Astrocyte of the spinal cord (primary cell): ENCODE measurements at regions not wholly inside any gene's neighbourhood (a gene's known extent, or its start where the extent isn't known, plus 50 kb on each side); places are given as distances from the start of the nearest gene placed in this dataset.

Experiments
- DNase-seq: peaks from one replicate; pipeline ENCODE4 v3.0.0; 2011; ENCODE audit warnings: low read depth, low spot score
- H3K4me3 ChIP-seq: 2 replicates; pipeline ENCODE4 v1.5.1; 2011; ENCODE audit warnings: low read depth, mild to moderate bottlenecking, low read length, moderate library complexity
- CTCF ChIP-seq: IDR thresholded peaks from 2 replicates; pipeline ENCODE4 v1.5.1; 2012; ENCODE audit warnings: low read depth, mild to moderate bottlenecking, low read length, inconsistent platforms
- in situ Hi-C: cut with HindIII; loops from 2 replicates; pipeline ENCODE4 v1.10.0; 2017; ENCODE audit warnings: low sequenced_read_pairs

GRCh38 chr4:115287426-115287825 lies 174.0 kb upstream of the NDST4 start:
- in situ Hi-C loops: no loop called here

GRCh38 chr4:115279330-115279729 lies 165.9 kb upstream of the NDST4 start:
- no peak overlapping the region for H3K4me3 ChIP-seq
- TF ChIP-seq CTCF: no peak
- in situ Hi-C loops: no loop called here
- no peak for DNase-seq

More at GRCh38 chr4:115287426-115287825, 174.0 kb upstream of the NDST4 start:
- DNase-seq: no peak
- no peak overlapping the region for H3K4me3 ChIP-seq
- TF ChIP-seq CTCF: no peak

- in situ Hi-C loops: no loop called here
- no peak overlapping the region for H3K4me3 ChIP-seq
- no peak for TF ChIP-seq CTCF
- DNase-seq: no peak
Observed at GRCh38 chr4:115278830-115279229, 165.4 kb upstream of the NDST4 start.

- no peak for TF ChIP-seq CTCF
- no peak for DNase-seq
- in situ Hi-C loops: no loop called here
- H3K4me3 ChIP-seq: no peak overlapping the region
Observed at GRCh38 chr4:115275615-115276014, 162.2 kb upstream of the NDST4 start.

GRCh38 chr4:115274545-115274944 lies 161.1 kb upstream of the NDST4 start:
- TF ChIP-seq CTCF: no peak
- in situ Hi-C loops: no loop called here
- DNase-seq: no peak
- no peak overlapping the region for H3K4me3 ChIP-seq

GRCh38 chr4:115272594-115272993 lies 159.2 kb upstream of the NDST4 start:
- in situ Hi-C loops: no loop called here
- TF ChIP-seq CTCF: no peak
- H3K4me3 ChIP-seq: no peak overlapping the region
- DNase-seq: no peak

- in situ Hi-C loops: no loop called here
- DNase-seq: no peak
- TF ChIP-seq CTCF: no peak
- no peak overlapping the region for H3K4me3 ChIP-seq
Observed at GRCh38 chr4:115272185-115272584, 158.8 kb upstream of the NDST4 start.
